OCI-M2 (cell line): ENCODE measurements at regions not wholly inside any gene's neighbourhood (a gene's known extent, or its start where the extent isn't known, plus 50 kb on each side); places are given as distances from the start of the nearest gene placed in this dataset.

ENCODE experiments used
- DNase-seq: peaks from one replicate; lab custom pipeline; 2025; ENCODE audit not compliant: unreplicated experiment; lab: John Stamatoyannopoulos, UW

DNA sequence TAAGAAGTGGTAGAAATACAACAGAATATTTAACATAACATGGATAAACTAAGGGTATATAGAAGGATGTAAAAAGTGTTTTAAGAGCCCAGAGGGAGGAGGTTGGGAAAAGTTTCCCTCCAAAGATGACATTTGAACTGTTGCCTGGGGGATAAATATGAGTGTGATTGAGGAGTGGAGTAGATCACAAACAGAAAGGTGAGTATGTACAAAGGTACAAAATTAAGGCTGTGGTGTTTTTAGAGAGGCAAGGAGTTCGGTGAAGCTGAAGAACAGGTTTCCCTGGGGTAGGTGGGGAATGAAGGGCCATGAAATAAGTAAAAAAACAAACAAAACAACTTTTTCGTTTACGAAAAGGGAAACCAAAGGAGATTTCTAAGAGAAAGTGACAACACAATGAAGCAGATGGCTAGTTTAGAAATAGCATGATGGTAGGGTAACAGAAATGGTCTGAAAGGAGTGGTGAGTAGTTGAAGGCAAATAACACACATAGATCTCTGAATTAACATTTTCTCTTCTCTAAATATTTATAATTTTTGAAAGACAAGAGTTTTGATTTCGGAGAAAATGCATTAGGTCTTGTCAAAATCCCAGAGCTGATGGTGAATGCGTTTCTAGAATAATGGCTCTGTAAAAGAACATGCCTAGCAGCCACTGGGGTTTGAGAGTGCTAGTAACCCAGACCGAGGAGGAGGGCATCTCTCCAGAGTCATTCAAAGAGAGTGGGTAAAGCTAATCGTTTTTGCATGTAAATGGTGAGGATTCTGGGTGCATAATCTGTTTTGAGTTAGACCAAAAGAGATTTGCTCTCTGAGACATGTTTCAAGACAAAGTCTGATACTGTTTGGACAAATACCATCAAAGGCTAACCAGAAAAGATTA is 240.4 kb upstream of the DCN start:
- no peak for DNase-seq

DNA sequence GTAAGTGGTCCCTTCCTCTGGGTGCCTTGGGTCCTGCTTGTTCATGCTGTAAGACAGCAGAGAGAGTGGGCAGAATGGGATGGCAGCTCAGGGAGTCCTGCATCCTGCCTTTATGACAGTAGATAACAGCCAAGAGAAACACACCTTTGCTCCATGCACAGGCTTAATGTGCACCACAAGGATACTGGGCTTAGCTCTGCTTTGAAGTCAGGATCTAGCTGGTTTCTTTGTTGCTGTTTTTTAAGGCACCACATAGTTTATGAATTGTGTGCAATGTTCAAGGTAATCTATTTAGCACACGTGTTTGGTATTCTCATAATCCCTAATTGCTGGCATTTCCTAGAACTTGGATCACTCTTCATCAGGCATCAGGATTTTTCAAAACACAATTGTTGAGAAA is 239.5 kb upstream of the DCN start:
- DNase-seq: no peak

DNA sequence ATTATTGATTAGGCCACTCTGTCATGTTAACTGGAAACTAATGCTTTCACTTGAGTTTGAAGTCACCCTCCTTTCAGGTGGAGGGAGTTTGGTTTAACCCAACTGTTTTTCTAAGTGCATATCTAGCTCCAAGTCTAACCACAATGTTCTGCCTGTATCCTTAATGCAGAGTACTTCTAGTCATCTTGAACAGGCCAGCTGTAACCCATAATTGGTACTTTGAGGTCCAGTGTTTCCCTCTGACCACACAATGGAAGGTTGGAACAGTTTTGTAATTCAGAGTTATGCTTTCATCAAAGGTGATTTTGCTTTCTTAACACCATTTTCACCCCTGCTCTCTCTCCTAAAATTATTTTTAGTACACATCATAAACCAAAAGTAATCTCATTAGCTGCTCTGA is 237.2 kb upstream of the DCN start:
- DNase-seq: no peak

DNA sequence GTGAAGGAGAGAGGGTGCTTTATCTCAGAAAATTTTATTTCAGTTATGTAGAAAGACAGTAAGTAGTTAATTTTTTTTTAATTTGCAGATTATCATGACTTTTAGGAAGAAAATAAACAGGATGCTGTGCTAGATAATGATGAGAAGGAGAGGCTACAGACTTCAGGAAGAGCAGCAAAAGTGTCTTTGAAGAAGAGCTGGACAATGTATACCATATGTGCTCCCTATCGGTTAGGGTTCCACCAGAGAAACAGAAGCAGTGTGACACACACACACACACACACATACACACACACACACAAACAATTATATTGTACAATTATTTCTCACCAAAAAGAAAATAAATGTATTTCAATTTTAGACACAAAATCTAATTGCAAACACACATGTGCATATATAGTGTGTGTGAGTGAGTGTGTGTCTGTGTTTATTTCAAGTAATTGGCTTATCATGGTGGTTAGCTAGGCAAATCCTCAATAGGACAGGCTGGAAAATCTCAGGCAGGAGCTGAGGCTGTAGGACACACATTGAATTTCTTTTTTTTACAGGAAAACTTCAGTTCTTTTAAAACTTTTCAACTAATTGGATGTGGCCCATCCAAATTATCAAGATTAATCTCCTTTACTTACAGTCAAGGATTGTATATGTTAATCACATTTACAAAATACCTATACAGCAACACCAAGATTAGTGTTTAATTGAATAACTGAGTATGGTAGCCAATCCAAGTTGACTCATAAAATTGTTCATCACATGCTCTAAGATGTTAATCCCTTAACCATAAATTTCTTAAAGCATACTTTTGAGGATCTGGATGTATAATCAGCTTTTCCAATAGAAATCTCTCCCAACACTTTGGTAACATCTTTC is 235.8 kb upstream of the DCN start:
- no peak for DNase-seq

DNA sequence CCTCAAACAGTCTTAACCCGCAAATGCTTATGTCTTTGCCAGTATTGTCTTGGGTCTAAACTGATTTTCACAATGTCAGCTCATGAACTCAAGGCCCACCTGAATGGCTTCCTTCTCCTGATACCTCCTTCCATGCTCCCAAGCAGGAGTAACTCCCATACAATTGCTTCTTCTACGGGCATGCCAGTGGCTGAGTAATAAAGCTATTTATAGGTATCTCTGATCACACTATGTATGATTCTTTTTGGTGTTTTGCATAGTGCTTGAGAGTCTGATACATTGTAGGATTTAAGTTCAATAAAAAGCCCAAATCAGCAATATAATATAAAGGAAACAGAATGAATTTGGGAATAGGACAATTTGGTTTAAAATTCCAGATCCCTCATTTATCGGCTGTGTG is 235.0 kb upstream of the DCN start:
- DNase-seq: no peak

DNA sequence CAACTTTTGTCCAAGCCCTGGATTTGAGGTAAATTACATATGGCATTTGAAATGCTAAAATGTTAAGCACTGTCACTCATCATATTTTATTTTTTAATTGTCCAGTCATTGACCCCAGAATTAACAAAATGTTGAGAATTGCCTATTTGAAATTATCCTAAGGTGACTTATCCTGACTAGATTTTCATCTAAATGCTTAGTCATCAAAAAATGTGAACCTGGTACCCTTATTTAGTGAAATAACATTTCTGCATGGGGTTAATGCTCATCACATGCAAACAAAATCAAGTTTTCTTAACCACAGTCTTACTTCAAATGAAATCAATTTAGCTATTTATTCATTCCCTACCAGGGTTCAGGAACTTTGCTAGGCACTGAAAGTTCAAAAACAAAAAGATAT is 232.0 kb upstream of the DCN start:
- no peak for DNase-seq

DNA sequence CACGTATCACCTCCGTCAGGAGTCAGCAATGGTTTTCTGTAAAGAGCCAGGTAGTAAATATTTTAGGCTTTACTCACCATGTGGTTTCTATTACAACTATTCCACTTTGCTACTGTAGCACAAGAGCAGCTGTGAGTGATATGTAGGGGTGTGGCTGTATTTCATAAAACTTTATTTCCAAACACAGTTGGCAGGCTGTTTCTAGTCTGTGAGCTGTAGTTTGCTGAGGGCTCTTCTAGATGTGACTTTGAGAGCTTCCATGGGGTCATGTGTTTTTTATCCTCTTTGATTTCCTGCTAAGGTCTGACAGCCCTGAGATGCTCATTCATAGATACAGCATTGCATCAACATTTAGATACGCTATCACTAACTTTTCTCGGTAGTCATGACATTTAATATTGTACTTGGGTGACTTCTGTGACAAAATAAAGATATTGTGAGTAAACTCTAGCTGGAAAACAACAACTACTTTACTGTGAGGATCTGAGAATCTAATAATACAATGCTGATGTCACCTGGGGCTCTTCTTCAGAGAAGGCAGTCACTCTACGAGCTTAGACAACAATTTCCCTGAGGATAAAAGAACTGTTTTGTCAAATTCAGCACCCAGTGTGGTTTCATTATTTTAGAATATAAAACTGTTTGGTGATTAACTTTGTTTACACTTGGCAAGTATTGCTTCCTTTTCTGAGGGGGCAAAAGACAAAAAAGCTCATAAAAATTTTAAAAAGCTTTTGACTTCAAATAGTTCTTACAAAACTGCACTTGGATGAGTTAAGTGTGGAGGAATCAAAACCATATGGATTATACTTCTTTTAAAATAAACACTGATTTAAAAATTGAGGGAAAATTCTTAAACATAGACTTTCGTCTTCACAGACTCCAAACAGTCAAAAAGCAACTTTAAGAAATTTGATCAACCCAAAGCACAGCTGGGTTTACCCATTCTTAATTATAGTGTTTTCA is 231.2 kb upstream of the DCN start:
- DNase-seq: no peak

DNA sequence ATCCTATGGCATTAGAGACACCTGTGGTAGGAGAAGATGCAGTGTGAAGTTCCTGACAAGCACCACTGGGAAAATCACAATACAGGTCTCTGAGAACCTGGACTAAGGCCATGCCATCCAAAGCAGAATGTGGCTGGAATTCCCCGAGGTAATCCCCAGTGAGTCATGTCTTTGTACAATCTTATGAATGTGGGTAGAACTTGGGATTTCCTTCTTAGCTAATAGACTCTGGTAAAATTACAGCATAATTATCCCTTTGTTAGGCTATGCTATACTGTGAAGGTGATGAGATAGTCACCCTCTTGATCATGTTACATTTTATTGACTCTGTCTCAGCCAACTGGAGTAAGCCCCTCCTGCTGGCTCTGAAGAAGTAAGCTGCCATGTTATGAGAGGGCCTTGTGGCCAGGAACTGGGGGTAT is 224.3 kb upstream of the DCN start:
- DNase-seq: no peak

DNA sequence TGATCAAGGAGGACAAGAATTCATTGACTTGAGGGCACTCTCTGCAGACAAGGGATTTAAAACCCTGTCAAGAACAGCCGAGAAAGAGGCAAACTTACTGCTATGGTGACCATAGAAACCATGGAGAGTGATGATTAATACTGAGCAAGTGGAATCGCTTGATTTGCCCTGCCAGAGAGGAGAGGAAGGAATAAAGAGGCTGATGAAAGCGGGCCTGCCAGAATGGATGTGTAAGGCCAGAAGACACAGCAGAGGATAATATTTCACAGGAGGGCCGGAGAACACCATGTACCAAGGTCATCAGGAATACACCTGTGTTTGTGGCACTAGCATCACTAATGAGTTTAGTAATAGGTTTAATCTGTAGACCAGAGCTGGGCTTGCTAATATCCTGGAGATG is 221.8 kb upstream of the DCN start:
- no peak for DNase-seq

DNA sequence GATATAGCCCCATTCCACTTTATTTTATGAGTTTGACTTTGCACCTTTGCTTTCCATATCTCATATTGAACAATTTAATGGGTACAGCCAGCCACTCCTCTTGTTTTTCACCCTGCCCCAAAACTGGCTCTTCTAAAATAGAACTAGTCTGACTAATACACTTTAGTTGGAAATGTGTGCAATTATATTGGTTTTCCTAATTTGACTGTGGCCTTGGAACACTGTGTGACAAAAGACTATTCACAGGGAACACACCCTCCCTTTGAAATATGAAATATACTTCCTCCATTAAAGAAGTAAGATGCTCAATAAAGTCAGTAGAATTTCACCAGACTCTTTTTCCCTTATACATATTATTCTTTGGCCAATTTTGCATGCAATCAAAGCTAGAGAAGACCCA is 218.6 kb upstream of the DCN start:
- no peak for DNase-seq

DNA sequence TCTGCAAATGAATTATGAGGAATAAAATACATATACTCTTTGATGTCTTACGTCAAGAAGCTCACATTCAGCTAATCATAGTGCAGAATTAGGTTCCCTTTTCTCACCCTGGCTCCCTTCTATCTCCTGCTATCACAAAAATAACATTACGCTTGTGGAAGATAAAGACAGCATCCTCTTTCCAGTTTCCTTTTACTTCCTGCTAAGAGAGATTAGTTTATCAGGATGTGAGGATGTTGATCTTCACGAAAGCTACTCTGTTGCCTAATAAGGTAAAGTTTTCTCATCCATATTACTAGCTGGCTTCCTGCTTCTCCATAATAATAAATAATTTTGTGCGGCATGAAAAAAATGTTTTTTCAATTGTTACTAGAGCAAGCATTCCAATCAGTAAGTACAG is 217.7 kb upstream of the DCN start:
- no peak for DNase-seq

DNA sequence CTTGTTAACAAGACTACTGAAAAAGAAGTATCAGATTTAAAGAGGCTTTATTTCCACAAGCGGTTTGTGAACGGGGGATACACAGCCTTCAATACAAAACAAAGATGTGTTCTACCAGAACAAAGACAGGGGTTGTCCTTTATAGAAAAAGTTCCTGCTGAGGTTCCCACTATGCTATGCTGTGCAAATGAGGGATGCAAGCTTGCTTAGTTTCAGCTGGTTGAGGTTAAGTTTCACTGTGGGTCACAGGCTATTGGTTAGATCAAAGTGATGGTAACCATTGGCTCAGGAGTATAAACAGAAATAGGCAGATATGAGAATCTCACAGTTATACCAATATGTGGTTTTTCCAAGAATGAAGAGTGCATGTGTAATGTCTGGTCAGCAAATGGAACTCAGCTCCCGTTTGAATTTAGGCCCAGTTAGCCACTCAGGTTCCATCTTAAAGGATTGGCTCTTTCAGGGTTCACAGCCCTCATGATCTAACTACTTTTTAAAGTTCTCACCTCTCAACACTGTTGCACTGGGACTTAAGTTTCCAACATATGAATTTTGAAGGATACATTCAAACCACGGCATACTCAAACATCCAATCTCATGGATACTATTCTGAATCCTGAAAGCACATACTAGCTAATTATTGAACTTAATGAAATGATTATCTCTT is 215.4 kb upstream of the DCN start:
- no peak for DNase-seq

DNA sequence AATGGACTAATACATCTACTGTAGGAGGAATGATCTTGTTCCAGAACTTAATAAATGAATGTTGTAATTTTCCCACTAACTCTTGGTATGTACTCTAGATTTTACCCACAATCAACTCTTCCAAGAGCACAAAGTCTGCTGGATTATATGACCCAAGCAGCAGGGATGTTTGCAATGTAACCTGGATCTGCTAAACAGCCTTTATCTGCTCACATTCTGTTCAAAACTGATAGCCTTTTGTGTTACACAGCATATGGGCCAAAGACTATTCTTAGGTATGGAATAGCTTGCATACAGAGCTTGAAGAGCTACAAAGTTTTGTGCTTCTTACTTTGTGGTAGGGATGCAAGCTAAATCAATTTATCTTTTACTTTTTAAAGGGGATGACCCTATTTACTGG is 213.7 kb upstream of the DCN start:
- no peak for DNase-seq

DNA sequence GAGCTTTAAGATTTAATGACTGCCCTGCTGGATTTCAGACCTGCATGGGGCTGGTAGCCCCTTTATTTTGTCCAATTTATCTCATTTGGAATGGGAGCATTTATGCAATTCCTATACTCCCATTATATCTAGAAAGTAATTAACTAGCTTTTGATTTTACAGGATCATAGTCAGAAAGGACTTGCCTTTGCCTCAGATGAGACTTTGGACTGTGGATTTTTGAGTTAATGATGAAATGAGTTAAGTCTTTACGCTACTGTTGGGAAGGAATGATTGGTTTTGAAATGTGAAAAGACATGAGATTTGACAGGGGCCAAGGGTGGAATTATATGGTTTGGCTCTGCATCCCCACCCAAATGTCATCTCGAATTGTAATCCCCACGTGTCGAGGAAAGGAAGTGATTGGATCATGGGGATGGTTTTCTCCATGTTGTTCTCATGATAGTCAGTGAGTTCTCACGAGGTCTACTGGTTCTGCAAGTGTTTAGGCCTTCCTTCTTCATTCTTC is 213.1 kb upstream of the DCN start:
- DNase-seq: no peak

DNA sequence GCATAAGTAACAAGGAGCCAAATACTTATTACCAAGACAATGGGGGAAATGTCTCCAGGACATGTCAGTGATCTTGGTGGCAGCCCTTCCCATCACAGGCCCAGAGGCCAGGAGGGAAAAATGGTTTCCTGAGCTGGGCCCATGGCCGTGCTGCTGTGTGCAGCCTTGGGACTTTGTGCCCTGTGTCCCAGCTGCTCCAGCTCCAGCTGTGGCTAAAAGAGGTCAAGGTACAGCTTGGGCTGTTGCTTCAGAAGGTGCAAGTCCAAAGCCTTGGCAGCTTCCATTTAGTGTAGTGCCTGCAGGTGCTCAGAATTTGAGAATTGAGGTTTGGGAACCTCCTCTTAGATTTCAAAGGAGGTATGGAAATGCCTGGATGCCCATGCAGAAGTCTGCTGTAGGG is 212.3 kb upstream of the DCN start:
- DNase-seq: no peak

DNA sequence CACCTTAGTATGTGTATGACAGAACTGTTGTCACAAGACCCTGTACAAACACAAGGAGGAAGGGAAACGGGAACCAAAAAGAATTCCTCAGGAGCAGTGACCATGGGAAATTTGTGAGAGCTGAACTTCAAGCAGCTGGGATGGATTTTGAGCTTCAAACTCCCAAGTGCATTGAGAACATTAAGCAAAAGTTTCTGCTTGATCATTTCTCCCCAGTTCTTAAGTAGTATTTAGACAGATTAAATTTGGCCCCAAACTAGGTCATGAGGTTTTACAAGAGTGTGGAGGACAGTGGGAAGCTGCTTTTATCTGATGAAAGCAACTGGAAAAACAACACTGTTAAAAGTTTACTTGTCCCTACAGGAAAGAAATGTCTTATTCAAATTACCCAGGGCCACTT is 206.0 kb upstream of the DCN start:
- DNase-seq: no peak

DNA sequence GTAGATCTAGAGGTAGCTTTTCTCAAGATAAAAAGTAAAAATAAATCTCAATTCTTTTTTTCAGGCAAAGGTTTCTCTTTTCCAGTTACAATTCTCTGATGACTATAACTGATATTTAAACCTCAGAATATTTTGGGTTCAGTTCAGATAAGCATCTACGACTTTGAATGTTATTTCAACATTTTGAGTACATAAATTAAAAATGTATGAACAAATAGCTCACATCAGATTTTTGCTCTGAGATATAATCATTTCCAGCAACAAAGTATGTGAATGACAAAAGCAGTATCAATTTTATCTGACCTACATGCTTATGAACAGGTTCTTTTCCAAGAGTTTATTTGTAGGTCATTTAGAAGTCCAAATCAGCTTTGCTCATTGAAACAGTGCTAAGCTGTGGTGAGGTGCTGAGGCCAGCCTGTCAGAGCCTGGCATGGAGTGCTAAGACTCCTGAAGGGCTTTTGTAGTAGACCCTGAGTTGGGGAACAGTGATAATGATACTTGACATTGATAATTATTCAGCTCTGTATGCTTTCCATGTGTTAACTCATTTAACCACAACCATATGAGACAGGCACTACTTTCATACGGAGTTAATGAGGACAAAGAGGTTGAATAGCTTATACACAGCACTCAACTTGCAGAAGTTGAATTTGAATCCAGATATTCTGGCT is 205.0 kb upstream of the DCN start:
- no peak for DNase-seq

DNA sequence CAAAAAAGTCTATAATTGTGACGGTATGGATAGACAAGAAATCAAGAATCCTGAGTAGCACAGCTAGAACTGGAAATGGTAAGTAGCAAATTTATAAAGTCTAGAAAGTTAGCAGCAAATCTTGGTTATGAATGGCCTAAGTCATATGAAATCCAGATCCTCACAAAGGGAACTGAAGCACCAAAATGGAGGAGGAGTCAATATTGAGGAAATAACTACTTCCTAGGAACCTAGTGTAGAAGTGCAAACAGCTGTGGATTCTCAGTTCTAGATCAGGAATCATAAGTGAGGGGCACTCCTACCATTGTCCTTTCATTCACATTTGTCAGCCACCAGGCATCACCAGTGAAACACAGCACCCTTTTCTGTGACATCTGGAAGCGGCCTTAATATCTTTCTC is 202.2 kb upstream of the DCN start:
- DNase-seq: no peak

DNA sequence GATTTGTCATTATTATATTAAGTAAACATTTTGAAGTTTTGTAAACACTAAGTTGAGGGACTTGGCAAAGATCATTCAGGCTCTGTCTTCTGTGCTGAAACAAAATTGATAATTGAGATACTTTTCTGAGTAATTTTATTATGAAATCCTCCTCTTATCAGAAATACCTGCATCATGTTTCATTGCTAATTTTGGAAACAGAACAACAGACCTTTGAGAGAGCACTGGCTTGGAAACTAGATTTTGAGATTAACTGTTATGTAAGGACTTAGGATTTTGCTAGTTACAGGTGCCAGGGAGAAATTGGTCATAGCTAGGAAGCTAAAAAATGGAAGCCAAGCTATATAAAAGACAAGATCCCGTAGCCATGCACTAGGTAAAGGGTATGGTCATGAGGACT is 201.7 kb upstream of the DCN start:
- no peak for DNase-seq

DNA sequence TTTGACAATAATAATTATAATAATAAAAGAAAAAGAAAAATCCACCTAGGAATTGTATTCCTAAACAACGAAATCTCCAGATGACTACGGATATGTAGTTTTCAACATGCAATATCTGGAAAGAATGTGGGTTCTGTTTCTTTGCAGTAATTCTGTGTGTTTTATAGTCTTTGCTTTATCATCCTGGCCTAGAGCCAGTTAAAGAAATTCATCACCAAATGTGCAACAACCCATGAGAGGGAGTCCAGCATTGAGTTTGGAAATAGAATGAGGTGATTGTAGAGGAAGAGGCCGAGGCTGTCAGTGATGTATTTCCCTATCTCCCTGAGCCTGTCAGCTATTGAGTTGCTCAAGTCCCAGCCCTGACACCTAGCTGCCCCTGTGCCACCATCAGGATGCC is 200.5 kb upstream of the DCN start:
- no peak for DNase-seq
